Suppressor macrophage (primary cell): ENCODE measurements at regions not wholly inside any gene's neighbourhood (a gene's known extent, or its start where the extent isn't known, plus 50 kb on each side); places are given as distances from the start of the nearest gene placed in this dataset.

ENCODE experiments used
- DNase-seq, 4 experiments: peaks; one replicate each; pipeline ENCODE4 v3.0.0-alpha.2; 2020 to 2022

GRCh38 chrX:17919896-17920446 is 58.9 kb upstream of the RAI2 start:
- no peak for DNase-seq

GRCh38 chrX:17917945-17918577 is 57.0 kb upstream of the RAI2 start:
- DNase-seq: no peak

GRCh38 chrX:17913801-17914200 is 52.7 kb upstream of the RAI2 start:
- DNase-seq: no peak
